NCI-H526 (cell line): ENCODE measurements at regions not wholly inside any gene's neighbourhood (a gene's known extent, or its start where the extent isn't known, plus 50 kb on each side); places are given as distances from the start of the nearest gene placed in this dataset.
"Not testable (repeated sequence)": the region's sequence is repeated elsewhere in the genome, so short reads cannot be mapped to it uniquely, and the experiment has no call there.

Experiments
- DNase-seq, 2 experiments: peaks; one replicate each; lab custom pipeline; 2025; lab: John Stamatoyannopoulos, UW

DNA sequence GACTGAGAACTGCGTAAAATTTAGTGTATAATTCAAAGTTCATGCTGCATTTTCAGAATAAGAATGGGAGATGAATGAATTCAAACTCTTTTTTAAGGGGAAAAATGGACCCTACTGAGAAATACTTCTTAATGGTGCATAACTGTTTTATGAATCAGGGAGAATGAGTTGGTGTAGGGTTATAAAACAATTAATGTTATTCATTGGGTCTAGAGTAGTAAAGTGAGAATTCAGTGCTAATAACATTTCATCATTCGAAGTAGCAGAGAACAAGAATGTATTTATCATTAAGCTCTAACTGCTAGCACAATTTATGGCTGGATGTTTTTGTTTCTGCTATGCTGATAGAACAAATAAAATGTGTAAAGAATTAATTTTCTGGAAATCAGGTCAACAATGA lies 310.2 kb downstream of the SLITRK5 start:
- DNase-seq, result no peak

DNA sequence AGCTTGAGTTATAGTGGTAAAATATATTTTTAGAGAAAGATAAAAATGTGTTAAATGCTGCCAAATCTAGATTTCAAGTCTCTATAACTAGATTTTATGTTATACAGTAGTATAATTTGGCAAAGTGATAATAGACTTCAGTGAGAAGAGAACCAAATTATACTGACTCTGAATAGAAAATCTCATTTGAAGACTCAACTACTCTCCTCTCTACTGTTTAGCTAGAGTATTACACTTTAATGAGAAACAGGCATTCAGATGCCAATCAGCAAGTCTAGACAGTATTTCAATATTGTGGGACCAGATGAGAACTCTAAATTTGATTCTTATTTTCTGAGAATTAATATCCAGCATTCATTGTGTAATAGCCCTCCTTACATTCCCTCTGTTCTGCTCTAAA lies 311.2 kb downstream of the SLITRK5 start:
- DNase-seq, result no peak

DNA sequence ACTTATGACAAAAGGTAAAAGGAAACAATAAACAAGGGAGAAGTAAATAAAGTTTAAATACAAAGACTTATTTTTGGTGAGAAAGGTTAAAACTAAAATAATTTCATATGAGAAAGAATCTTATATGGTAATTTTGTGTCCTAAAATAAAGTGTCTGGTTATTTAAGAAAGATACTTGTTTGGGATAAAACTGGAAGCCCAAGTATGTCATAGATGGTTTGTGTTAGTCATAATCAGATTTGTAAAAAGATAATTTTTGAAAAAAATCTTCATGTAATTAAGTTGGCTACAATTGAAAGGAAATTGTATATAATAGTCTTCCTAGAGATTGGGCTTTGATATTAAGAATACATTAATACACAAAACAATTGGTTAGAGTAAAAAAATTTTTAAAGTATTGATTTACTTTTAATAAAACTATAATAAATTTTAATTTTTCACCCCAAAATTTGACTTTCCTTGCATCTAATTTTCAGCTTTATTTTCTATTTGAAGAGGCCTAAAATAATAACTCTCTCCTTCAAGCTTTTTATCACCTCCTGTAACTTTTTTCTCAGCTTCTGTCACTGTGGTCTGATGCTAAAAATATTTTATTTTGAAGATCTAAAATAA lies 315.6 kb downstream of the SLITRK5 start:
- no peak for DNase-seq

DNA sequence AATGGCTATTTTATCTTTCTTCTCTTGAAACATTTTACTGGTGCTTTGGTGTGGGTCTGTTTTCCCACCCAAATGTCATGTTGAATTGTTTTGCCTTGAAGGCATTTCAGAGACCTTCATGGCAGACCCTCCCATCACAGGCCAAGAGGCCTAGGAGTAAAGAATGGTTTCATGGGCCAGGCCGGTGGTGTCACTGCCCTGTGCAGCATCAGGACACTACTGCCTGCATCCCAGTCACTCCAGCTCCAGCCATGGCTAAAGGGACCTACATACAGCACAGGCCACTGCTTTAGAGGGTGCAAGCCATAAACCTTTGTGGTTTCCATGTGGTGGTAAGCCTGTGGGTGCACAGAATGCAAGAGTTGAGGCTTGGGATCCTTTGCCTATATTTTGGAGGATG lies 326.9 kb downstream of the SLITRK5 start:
- DNase-seq, result no peak

DNA sequence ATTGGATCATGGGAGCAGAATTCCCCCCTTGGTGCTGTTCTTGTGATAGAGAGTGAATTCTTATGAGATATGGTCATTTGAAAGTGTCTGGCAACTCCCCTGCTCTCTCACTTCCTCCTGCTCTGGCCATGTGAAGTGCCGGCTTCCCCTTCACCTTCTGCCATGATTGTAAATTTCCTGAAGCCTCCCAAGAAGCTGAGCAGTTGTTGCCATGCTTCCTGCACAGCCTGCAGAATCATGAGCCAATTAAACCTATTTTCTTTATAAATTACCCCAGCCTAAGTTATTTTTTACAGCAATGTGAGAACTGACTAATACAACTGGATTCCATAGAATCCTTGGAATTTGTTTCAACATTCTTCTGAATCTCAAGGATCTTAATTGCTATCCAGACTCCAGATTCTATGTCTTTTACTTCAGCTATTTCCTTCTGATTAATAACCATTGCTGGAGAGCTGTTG lies 328.1 kb downstream of the SLITRK5 start:
- DNase-seq, result no peak

DNA sequence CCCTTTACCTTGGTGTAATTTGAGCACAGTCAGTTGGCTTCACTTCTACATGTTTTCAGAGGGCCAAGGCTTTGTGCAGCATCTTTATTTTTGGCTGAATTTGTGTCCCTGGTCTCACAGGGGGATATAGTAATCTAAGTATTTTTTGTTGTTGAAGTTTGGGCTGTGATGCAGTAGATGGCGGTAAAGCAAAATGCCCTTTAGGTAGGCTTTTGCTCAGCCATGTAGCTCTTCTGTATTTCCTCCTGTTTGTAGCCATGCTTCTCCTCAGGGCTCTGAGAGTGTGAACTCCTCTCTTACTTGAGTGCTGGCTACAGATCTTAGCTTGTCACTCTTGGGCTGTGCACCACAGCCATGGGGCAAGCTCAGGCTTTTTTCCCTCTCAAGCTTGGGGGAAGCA lies 328.6 kb downstream of the SLITRK5 start:
- peak in 1 of 2 experiments; percentile 35 for DNase-seq

DNA sequence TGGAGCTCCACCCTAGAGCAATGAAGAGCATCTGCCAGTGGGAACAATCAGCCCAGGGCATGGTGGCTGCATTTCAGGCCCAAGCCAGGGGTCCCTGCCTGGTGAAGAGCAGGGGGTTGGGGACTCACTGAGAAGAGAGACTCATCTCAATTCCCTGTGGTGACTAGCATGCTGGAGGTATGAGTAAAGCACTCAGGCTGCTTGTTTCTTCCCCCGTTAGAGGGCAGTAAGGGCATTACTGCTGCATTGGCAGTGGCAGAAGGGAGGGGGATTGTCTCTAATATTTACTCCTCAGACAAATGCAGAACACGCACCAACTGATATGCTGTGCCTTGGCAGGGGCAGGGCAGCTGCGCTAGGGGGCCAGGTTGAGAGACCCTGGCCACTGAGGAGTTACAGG lies 329.1 kb downstream of the SLITRK5 start:
- DNase-seq, result peak in 1 of 2 experiments; percentile 37

DNA sequence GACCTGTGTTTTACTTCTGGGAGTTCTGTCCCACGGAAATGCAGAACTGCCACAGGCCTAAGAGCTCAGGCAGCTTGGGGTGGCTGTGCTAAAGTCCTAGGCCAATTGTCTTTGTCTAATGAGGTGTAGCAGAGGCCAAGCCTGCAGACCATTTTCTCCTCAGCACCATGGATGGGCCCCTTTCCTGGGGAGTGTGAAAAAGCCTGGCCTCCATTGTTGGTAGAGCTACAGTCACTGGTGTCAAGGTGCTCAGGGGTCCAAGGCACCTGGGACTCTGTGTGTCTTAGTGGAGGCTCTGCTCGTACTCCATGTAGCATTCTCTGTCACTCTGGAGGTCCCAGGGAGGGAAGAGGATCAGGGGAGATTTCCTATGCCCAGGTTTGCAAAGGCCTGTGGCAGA lies 329.6 kb downstream of the SLITRK5 start:
- peak in 1 of 2 experiments; percentile 27 for DNase-seq

DNA sequence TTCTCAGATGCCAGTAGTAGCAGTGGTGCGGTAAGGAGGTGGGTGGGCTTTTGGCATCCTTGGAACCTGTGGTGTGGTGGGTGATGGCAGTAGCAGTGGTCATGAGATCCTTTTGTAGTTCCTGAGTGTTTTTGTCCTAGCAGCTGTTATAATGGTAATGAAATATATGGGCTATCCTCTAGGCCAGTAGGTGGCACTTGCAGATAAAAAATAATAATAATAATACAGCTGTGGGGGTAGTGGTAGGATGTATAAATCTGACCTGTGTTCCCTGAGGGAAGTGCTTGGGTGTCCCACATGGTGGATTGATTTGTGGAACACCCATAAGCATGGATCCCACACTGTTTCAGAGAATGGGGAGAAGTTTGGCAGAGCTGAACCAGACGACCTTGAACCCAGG lies 334.0 kb downstream of the SLITRK5 start:
- no peak for DNase-seq

DNA sequence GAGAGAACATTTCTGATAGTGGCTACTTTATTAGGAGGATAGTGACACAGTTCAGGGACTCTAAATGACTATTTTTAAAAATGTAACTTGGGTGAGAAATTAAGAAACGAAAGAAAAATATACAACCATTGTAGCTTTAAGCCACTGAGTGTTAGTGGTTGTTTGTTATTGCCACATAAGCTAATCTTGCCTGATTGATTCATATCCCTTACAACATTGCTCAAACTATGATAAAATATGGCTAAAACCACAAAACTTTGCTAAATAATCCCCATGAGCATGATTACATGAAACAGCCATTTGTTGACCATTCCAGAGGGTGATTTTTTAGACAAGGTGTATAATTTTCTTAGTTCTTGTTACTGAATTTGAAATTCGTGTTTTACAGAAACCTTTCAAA lies 343.4 kb downstream of the SLITRK5 start:
- no peak for DNase-seq

DNA sequence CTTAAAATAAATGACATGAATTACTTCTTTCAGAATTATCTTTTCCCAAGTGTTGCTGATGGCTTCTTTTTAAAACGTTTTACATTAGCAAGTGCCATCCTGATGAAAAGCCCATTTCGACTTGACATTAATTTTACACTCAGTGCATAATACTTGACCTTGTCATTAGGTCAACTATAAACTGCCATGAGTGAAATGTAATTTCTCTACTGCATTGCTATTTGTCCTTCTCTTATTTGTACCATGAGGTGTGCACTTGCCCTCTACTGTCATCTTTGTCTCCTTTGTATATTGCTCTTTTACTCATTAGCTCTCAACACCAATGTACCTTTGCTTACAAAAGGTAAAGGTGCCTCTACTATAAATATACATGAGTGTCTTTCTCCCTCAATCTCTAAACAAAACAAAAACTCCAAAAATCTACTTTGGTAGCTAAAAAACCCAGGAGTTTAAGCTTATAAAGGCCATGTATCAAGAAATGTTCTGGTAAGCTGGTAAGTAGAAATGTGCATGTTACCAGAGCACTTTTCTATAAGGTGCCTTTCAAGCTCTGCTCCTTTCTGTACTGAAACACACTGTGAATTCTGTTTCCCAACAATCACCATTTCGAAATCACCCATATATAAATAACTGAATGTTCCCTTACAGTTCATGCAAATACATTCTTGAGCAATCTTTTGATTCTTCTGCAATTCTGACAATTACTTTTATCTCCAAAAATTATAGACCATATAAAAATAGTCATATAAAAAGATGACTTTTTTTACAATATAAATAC lies 351.4 kb downstream of the SLITRK5 start:
- no peak for DNase-seq

DNA sequence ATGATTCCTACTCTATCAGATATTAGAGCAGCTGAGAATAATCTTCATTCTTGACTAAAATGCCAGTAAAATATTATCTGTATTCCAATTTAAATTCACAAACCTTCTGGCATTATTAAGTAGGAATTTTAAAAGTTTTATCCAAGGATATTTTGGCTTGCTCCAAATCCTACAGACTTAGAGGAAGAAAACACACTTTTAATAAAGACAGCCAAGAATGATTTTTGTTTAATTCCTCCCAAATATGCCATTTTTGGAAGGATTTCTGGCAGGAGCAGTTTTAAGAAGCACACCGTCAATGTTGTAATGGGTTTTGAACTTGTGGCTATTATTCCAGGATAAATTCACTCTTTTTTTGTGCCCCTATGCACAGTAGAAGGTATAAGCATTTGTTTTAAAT lies 355.1 kb downstream of the SLITRK5 start:
- no peak for DNase-seq

DNA sequence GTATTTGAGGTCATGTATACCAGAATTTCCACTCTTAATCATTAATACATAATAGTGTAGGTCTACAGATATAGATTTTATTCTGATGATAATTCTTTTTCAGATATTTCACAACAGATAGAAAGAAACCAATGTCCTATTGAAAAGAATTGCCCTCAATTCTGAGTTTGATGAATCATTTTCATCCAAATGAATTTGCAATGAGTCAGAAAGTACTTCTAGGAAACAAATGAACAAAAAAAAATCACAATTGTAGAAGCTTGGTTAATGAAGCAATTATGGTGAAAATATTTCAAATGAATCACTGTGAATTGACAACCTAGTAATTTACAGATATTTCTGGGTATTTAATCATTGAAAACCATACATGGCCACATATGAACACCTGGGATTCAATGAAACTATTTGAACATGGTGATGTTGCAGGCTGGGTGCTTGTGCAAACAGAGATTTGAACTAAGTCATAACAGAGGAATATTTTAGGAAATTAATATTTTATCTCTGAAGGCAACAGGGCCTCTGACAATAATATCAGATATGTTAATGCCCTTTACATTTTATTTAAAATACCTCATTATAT lies 360.9 kb downstream of the SLITRK5 start:
- no peak for DNase-seq

DNA sequence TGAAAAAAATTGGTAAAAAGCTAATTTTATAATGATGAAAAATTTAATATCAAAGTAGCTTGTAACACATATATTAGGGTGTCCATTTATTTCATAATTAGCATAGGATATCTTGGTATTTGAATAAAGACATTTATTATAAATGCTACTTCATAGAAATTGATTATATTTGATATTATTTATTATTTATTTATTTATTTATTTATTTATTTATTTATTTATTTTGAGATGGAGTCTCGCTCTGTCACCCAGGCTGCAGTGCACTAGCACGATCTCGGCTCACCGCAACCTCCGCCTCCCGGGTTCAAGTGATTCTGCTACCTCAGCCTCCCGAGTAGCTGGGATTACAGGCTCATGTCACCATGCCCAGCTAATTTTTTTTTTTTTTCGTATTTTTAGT lies 365.0 kb downstream of the SLITRK5 start:
- DNase-seq, result not testable (repeated sequence)

DNA sequence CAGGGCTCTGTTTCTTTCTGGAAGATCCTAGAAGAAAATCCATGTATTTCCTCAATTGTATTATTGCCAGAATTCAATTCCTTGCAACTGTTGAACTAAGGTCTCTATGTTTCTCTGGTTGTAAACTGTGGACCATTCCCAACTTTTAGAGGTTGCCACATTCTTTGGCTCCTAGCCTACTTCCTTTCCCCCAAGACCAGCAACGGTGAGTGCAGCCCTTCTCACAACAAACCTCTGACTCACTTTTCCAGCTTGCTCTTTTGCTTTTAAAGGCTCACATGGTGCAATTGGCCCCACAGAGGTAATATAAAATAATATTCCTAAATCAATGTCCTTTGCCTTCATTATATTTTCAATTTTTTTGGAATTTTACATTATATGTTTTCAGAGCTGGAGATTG lies 371.3 kb downstream of the SLITRK5 start:
- DNase-seq, result no peak

DNA sequence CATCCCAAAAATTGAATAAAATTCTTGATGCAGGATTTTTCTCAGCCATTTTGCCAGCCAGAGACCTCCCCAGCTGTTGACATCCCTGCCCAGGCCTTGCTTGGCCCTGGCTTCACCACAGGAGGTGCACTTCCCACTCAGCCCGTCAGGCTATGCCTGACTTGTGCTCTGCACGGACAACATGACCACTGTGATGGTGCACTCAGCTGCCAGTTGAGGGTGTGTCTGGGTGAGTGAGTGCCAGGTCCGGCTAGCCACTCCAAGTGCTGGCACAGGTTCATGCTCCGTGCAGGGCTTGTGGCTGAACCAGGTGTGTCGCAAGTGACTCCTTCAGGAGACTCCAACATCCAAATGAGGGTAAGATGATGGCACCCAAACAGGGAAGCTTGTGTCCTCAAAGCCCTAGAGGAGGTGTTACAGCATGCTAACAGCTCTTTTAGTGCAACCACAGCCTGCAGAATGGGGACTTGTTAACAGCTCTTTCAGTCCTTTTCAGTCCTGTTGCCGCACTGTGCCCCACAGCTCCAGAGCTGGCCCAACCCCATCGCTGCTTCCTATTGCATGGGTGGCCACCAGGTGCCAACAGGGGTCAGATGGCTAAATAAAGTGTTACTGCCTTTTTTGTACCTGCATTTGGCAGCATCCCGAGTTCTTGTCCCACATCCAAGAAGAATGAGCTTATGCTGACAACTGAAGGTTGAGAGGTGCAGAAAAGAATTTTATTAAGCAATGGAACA lies 380.7 kb downstream of the SLITRK5 start:
- DNase-seq, result no peak

DNA sequence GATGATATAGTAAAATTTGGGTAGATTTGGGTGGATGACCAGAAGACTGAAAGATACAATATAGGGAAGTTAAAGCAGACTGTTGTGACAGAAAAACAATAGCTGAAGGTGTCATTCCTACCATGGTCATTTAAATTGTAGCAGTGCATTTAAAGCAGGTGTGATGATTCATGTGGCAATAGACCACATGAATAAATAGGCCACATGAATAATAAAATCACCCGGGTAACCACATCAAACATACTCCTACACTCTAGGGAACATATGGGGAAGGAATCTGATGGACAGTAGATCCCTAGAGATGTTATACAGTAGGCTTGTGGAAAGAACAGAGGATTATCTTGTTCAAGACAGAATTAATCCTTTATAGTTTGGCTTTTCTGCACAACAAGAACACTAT lies 392.6 kb downstream of the SLITRK5 start:
- peak; percentile 63 to 65 for DNase-seq

DNA sequence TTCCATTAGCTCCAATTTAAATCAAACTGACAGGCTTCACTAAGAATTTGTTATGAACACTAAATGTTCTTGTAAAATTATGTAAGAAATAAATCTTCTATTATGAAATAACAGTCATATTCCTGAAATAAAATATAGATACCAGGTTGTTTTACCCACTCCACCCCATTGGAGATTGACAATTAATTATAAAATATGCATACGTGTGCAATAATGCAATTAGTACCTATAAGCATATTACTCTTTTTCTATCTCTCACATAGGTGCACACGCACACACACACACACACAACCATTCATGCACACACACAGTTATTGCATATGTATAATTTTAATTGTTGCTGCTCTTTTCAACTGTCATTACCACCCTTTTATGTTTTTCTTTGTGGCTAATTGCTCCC lies 395.7 kb downstream of the SLITRK5 start:
- no peak for DNase-seq

DNA sequence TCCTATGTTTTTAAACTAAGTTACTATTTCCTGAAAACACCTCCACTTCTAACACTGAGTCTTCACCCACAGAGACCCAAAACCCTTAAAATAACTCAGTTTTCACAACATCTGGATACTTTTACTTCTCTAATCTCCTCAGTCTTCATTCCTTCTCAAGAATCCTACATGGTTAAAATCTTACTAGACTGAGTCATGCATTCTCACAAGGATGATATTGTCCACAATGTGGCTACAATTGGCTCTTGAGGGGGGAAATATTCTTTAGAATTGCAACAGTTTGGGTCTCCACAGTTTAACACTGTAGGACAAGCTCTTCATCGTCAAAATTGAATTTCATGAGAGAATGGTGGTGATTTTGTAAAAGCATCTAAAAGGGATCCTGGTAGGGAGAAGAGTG lies 397.1 kb downstream of the SLITRK5 start:
- DNase-seq, result no peak

DNA sequence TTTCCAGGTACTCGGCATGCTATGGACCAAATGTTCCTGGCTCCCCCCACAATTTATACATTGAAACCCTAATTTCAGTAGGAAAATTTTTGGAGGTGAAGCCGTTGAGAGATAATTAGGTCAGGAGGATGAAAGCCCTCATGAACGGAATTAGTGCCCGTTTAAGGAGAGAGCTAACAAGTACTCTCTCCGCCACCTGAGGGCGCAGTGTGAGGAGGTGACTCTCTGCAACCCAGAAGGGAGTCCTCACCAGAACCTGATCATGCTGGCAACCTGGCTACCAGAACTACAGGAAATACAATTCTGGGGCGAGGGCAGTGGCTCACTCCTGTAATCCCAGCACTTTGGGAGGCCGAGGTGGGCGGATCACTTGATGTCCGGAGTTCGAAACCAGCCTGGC lies 397.8 kb downstream of the SLITRK5 start:
- DNase-seq, result peak in 1 of 2 experiments; percentile 69

DNA sequence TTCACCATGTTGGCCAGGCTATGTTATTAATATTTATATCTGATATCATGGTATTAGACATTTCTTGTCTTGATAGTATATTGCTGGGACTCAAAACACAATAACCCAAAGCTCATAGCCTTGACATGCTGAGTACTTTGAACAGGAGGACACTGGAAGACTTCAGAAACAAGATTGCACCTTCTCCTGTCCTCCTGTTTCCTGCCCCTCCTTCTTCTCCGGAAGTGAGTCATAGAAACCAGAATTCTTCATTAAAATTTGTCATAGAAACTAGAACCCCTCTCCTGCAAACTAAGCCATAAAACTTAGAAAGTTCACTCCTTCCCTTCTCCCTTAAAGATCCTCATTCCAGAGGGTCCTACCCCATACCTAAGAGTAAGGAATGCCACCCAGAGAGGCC lies 400.2 kb downstream of the SLITRK5 start:
- DNase-seq, result no peak

DNA sequence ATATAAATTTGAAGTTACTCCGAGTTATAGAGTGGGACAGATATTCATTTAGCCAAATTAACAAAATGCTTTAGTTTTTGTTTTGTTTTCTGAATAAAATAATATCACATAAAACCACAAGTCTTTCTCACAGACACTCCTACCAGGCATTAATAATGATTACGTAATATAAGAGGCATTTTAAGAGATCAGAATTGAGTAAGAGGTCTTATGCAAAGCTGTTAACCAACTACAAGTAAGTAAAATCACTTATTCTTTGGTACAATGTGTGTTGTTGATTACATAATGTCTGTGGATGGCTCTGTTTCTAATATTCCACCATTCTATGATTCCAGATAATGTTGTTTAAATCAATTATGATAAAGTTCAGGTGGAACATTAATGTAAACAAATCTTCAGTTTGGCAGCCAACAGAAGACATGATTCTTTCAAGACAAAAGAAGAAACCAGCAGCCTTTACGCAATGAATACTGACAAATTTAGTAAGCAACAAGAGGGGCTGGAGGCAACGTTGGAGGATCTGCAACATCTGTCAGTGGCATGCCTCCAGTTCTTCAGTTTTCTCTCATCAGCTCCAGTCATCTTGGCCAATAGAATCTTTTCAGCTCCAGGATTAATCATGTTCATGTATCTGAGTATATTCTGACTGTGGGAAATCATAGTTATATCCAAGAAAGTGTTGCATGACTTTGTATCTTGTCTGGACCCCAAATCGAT lies 403.8 kb downstream of the SLITRK5 start:
- no peak for DNase-seq
